ENCODE measurements at regions not wholly inside any gene's neighbourhood (a gene's known extent, or its start where the extent isn't known, plus 50 kb on each side); places are given as distances from the start of the nearest gene placed in this dataset.

DNA sequence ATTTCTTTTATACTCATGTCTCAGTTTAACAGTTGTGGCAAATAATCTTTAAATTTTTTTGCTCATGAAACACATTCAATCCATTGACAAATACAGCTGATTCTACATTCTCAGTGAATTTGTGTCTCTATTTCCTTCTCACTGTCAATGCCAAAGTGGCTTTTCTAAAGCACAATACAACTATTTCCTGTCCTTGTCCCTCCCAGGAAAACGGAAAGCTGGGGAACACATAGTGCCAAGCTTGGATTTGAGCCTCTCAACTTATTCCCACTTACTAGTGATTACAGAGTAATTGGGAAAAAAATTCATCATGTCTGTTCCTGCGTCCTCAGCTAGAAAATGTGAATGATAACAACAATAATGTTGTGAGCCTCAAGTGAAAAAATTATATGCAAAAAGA lies 899.7 kb upstream of the CDH2 start (continued):
- TF ChIP-seq, protein P1, sequence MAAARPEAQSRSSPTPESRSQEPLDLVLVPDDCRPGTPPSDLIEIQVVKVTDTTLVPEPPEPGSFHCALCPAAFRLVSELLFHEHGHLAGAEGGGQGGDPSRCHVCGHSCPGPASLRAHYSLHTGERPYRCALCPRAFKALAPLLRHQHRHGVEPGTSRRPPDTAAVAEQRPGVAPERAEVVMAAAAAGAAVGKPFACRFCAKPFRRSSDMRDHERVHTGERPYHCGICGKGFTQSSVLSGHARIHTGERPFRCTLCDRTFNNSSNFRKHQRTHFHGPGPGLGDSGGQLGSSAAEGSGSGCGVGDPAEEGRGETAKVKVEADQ (CRISPR knock-in tag; IDR thresholded peaks at IDR 0.05; ENCODE audit: borderline replicate concordance) = no peak
- TF ChIP-seq, protein P2, sequence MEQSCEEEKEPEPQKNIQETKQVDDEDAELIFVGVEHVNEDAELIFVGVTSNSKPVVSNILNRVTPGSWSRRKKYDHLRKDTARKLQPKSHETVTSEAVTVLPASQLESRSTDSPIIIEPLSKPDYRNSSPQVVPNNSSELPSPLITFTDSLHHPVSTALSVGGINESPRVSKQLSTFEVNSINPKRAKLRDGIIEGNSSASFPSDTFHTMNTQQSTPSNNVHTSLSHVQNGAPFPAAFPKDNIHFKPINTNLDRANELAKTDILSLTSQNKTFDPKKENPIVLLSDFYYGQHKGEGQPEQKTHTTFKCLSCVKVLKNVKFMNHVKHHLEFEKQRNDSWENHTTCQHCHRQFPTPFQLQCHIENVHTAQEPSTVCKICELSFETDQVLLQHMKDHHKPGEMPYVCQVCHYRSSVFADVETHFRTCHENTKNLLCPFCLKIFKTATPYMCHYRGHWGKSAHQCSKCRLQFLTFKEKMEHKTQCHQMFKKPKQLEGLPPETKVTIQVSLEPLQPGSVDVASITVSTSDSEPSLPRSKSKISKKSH (CRISPR knock-in tag; IDR thresholded peaks at IDR 0.05; ENCODE audit: borderline replicate concordance) = no peak
- TF ChIP-seq, protein P3, sequence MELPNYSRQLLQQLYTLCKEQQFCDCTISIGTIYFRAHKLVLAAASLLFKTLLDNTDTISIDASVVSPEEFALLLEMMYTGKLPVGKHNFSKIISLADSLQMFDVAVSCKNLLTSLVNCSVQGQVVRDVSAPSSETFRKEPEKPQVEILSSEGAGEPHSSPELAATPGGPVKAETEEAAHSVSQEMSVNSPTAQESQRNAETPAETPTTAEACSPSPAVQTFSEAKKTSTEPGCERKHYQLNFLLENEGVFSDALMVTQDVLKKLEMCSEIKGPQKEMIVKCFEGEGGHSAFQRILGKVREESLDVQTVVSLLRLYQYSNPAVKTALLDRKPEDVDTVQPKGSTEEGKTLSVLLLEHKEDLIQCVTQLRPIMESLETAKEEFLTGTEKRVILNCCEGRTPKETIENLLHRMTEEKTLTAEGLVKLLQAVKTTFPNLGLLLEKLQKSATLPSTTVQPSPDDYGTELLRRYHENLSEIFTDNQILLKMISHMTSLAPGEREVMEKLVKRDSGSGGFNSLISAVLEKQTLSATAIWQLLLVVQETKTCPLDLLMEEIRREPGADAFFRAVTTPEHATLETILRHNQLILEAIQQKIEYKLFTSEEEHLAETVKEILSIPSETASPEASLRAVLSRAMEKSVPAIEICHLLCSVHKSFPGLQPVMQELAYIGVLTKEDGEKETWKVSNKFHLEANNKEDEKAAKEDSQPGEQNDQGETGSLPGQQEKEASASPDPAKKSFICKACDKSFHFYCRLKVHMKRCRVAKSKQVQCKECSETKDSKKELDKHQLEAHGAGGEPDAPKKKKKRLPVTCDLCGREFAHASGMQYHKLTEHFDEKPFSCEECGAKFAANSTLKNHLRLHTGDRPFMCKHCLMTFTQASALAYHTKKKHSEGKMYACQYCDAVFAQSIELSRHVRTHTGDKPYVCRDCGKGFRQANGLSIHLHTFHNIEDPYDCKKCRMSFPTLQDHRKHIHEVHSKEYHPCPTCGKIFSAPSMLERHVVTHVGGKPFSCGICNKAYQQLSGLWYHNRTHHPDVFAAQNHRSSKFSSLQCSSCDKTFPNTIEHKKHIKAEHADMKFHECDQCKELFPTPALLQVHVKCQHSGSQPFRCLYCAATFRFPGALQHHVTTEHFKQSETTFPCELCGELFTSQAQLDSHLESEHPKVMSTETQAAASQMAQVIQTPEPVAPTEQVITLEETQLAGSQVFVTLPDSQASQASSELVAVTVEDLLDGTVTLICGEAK (IDR thresholded peaks at IDR 0.05) = no peak
- TF ChIP-seq, protein P3 (CRISPR knock-in tag; IDR thresholded peaks at IDR 0.05) = no peak
- no peak for TF ChIP-seq SALL2 (CRISPR knock-in tag; IDR thresholded peaks at IDR 0.05)
- TF ChIP-seq NFYC (CRISPR knock-in tag; IDR thresholded peaks at IDR 0.05) = no peak
